WTC11 (cell line): ENCODE measurements at regions not wholly inside any gene's neighbourhood (a gene's known extent, or its start where the extent isn't known, plus 50 kb on each side); places are given as distances from the start of the nearest gene placed in this dataset.

Experiments
- CREB1 ChIP-seq: sonication (generic); formaldehyde crosslinking; IDR thresholded peaks from 2 replicates; pipeline ENCODE4 v1.8.0; 2023; ENCODE audit warnings: mild to moderate bottlenecking, missing genetic modification reagents
- FOXJ3 ChIP-seq: sonication (generic); formaldehyde crosslinking; IDR thresholded peaks from 2 replicates; pipeline ENCODE4 v1.9.0; 2021; ENCODE audit warnings: missing genetic modification reagents, mild to moderate bottlenecking, borderline replicate concordance
- IRF2 ChIP-seq: sonication (generic); formaldehyde crosslinking; IDR thresholded peaks from 2 replicates; pipeline ENCODE4 v1.8.0; 2022; ENCODE audit warnings: low read depth, missing genetic modification reagents, borderline replicate concordance
- TCF7 ChIP-seq: sonication (generic); formaldehyde crosslinking; IDR thresholded peaks from 2 replicates; pipeline ENCODE4 v1.8.0; 2022; ENCODE audit warnings: mild to moderate bottlenecking, low read depth, missing genetic modification reagents, moderate library complexity
- ZNF317 ChIP-seq: sonication (generic); formaldehyde crosslinking; IDR thresholded peaks from 2 replicates; pipeline ENCODE4 v1.8.1; 2023; ENCODE audit warnings: low read depth, mild to moderate bottlenecking, moderate library complexity, missing genetic modification reagents, borderline replicate concordance
- TF ChIP-seq, protein P1 (sequence below): fragments of 200-600 bp; IDR thresholded peaks from 2 replicates; pipeline ENCODE4 v1.8.0; 2022; ENCODE audit warnings: antibody characterized with exemption
- TF ChIP-seq, protein P2 (sequence below): sonication (generic); formaldehyde crosslinking; IDR thresholded peaks from 2 replicates; pipeline ENCODE4 v1.8.1; 2022; ENCODE audit warnings: missing genetic modification reagents, borderline replicate concordance
- TF ChIP-seq, protein P3 (sequence below): sonication (generic); formaldehyde crosslinking; conservative IDR thresholded peaks from 2 replicates; pipeline ENCODE4 v1.8.1; 2022; ENCODE audit warnings: mild to moderate bottlenecking, missing genetic modification reagents
- TF ChIP-seq, protein P4 (sequence below): sonication (generic); formaldehyde crosslinking; IDR thresholded peaks from 2 replicates; pipeline ENCODE4 v1.8.1; 2023; ENCODE audit warnings: mild to moderate bottlenecking, missing genetic modification reagents
- TF ChIP-seq, protein P5 (sequence below): sonication (generic); formaldehyde crosslinking; IDR thresholded peaks from 2 replicates; pipeline ENCODE4 v1.8.1; 2023; ENCODE audit warnings: mild to moderate bottlenecking, moderate library complexity, missing genetic modification reagents

DNA sequence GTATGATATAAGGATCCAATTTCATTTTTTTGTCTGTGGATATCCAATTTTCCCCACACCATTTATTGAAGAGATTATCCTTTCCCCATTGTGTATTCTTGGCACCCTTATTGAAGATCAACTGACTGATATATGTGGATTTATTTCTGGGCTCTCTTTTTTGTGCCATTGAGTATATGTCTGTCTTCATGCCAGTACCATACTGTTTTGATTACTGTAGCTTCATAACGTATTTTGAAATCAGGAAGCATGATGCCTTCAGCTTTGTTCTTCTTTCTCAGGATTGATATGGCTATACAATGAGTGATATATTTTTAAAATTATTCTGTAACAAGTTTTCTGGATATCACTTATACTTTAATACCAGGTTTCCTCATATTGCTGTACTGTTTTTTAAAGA lies 58.1 kb upstream of the DLX2 start:
- TF ChIP-seq IRF2 (CRISPR knock-in tag) (no peak), TCF7 (no peak), FOXJ3 (no peak), CREB1 (no peak), ZNF317 (CRISPR knock-in tag) (no peak)
- TF ChIP-seq, protein P1, sequence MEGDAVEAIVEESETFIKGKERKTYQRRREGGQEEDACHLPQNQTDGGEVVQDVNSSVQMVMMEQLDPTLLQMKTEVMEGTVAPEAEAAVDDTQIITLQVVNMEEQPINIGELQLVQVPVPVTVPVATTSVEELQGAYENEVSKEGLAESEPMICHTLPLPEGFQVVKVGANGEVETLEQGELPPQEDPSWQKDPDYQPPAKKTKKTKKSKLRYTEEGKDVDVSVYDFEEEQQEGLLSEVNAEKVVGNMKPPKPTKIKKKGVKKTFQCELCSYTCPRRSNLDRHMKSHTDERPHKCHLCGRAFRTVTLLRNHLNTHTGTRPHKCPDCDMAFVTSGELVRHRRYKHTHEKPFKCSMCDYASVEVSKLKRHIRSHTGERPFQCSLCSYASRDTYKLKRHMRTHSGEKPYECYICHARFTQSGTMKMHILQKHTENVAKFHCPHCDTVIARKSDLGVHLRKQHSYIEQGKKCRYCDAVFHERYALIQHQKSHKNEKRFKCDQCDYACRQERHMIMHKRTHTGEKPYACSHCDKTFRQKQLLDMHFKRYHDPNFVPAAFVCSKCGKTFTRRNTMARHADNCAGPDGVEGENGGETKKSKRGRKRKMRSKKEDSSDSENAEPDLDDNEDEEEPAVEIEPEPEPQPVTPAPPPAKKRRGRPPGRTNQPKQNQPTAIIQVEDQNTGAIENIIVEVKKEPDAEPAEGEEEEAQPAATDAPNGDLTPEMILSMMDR, result no peak
- TF ChIP-seq, protein P2, sequence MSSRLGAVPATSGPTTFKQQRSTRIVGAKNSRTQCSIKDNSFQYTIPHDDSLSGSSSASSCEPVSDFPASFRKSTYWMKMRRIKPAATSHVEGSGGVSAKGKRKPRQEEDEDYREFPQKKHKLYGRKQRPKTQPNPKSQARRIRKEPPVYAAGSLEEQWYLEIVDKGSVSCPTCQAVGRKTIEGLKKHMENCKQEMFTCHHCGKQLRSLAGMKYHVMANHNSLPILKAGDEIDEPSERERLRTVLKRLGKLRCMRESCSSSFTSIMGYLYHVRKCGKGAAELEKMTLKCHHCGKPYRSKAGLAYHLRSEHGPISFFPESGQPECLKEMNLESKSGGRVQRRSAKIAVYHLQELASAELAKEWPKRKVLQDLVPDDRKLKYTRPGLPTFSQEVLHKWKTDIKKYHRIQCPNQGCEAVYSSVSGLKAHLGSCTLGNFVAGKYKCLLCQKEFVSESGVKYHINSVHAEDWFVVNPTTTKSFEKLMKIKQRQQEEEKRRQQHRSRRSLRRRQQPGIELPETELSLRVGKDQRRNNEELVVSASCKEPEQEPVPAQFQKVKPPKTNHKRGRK (CRISPR knock-in tag), result no peak
- TF ChIP-seq, protein P3, sequence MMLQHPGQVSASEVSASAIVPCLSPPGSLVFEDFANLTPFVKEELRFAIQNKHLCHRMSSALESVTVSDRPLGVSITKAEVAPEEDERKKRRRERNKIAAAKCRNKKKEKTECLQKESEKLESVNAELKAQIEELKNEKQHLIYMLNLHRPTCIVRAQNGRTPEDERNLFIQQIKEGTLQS (CRISPR knock-in tag), result no peak
- TF ChIP-seq, protein P4, sequence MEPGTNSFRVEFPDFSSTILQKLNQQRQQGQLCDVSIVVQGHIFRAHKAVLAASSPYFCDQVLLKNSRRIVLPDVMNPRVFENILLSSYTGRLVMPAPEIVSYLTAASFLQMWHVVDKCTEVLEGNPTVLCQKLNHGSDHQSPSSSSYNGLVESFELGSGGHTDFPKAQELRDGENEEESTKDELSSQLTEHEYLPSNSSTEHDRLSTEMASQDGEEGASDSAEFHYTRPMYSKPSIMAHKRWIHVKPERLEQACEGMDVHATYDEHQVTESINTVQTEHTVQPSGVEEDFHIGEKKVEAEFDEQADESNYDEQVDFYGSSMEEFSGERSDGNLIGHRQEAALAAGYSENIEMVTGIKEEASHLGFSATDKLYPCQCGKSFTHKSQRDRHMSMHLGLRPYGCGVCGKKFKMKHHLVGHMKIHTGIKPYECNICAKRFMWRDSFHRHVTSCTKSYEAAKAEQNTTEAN (CRISPR knock-in tag), result no peak
- TF ChIP-seq, protein P5, sequence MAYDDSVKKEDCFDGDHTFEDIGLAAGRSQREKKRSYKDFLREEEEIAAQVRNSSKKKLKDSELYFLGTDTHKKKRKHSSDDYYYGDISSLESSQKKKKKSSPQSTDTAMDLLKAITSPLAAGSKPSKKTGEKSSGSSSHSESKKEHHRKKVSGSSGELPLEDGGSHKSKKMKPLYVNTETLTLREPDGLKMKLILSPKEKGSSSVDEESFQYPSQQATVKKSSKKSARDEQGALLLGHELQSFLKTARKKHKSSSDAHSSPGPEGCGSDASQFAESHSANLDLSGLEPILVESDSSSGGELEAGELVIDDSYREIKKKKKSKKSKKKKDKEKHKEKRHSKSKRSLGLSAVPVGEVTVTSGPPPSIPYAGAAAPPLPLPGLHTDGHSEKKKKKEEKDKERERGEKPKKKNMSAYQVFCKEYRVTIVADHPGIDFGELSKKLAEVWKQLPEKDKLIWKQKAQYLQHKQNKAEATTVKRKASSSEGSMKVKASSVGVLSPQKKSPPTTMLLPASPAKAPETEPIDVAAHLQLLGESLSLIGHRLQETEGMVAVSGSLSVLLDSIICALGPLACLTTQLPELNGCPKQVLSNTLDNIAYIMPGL, result no peak
